Lower lobe of right lung (tissue), 2 donors: ENCODE measurements at regions not wholly inside any gene's neighbourhood (a gene's known extent, or its start where the extent isn't known, plus 50 kb on each side); places are given as distances from the start of the nearest gene placed in this dataset.

Source experiments
- ATAC-seq, 2 donors: fragments of 200-7000 bp; cut with Tn5 transposase; one replicate each; pipeline ENCODE4 v1.9.1; 2020 to 2022; ENCODE audit warnings: mild to moderate bottlenecking in 2 of 2, moderate library complexity in 2 of 2
- DNase-seq: peaks from one replicate; pipeline ENCODE4 v3.0.0-alpha.2; 2020
- H3K27ac ChIP-seq: fragments of 200-600 bp; one replicate; pipeline ENCODE4 v1.8.0; 2022
- H3K27me3 ChIP-seq: fragments of 200-600 bp; one replicate; pipeline ENCODE4 v1.8.0; 2022; ENCODE audit warnings: low read depth
- H3K36me3 ChIP-seq: fragments of 200-600 bp; one replicate; pipeline ENCODE4 v1.8.0; 2022; ENCODE audit warnings: mild to moderate bottlenecking
- H3K4me1 ChIP-seq: fragments of 200-600 bp; one replicate; pipeline ENCODE4 v1.8.0; 2022
- H3K4me3 ChIP-seq: fragments of 200-600 bp; one replicate; pipeline ENCODE4 v1.8.0; 2022; ENCODE audit warnings: mild to moderate bottlenecking
- H3K9me3 ChIP-seq: fragments of 200-600 bp; one replicate; pipeline ENCODE4 v1.8.0; 2022
- CTCF ChIP-seq: fragments of 200-600 bp; IDR thresholded peaks from one replicate; pipeline ENCODE4 v1.8.0; 2022; ENCODE audit warnings: antibody characterized with exemption, mild to moderate bottlenecking
- intact Hi-C: fragments of 100-400 bp; cut with DNase I; formaldehyde crosslinking; loops from one replicate; pipeline ENCODE4 v1.11.0; 2022
- donor health status: DM: no; HTN: yes; CAD: no; lungs with severe emphysema.

DNA sequence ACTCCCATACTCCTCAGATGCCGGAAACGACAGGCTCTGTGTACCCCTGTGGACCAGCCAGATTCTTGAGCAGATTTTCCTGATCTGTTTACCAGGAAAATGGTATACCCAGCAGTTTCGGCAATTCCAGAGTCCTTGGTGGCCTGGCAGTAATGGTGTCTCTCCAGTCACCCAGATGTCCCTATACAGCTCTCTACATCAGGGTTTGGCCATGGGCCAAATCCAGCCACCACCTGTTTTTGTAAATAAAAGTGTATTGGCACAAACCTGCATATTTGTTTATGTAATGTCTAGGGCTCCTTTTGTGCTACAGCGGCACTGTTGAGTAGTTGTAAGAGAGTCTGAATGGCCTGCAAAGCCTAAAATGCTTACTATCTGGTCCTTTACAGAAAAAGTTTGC, 491.3 kb downstream of the RPS24 start:
- H3K36me3 ChIP-seq: no peaks in the 10 kb centered on the region
- H3K4me3 ChIP-seq: no peak overlapping the region
- no peaks in the 10 kb centered on the region for H3K27me3 ChIP-seq
- no peak for DNase-seq
- H3K4me1 ChIP-seq: no peaks in the 10 kb centered on the region
- H3K27ac ChIP-seq: no peak overlapping the region
- H3K9me3 ChIP-seq: no peaks in the 10 kb centered on the region
- no peak for ATAC-seq
- intact Hi-C loops: no loop called here
- TF ChIP-seq CTCF: no peak

GRCh38 chr10:78526347-78526746, 492.7 kb downstream of the RPS24 start:
- Histone ChIP-seq H3K4me1 (no peaks in the 10 kb centered on the region), H3K9me3 (no peaks in the 10 kb centered on the region), H3K4me3 (no peak overlapping the region), H3K36me3 (no peaks in the 10 kb centered on the region), H3K27me3 (no peaks in the 10 kb centered on the region), H3K27ac (no peak overlapping the region)
- ATAC-seq: no peak
- TF ChIP-seq CTCF: no peak
- DNase-seq: no peak
- intact Hi-C loops: no loop called here

DNA sequence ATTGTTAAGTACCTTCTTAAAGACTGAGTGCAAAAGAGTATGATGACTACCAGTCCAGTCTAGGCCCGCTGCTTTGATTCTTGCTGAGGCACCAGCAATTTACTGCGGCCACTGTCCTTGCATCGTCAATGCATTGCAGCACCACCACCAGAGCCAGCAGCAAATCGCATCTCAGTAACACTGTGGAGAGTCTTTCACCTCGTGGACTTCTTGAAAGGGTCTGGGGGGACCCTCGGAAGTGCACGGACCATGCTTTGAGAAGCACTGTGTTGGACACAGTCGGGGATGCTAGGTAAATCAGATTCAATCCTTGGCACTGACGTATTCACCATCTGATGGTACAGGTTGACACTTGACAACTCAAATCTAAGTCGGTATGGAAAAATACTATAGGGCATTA, 493.6 kb downstream of the RPS24 start:
- no peak for TF ChIP-seq CTCF
- Histone ChIP-seq H3K4me1 (no peaks in the 10 kb centered on the region), H3K9me3 (no peaks in the 10 kb centered on the region), H3K27me3 (no peaks in the 10 kb centered on the region), H3K27ac (no peak overlapping the region), H3K4me3 (no peak overlapping the region), H3K36me3 (no peaks in the 10 kb centered on the region)
- intact Hi-C loops: no loop called here
- DNase-seq (no peak), ATAC-seq (no peak)

- Histone ChIP-seq H3K36me3 (no peaks in the 10 kb centered on the region), H3K27me3 (no peaks in the 10 kb centered on the region), H3K4me1 (peaks cover 5% of the 10 kb centered on the region), H3K27ac (no peak overlapping the region), H3K4me3 (no peak overlapping the region), H3K9me3 (no peaks in the 10 kb centered on the region)
- ATAC-seq (no peak), DNase-seq (no peak)
- TF ChIP-seq CTCF: no peak
- intact Hi-C loops: no loop called here
Measured at GRCh38 chr10:78528749-78529204, 495.1 kb downstream of the RPS24 start.

DNA sequence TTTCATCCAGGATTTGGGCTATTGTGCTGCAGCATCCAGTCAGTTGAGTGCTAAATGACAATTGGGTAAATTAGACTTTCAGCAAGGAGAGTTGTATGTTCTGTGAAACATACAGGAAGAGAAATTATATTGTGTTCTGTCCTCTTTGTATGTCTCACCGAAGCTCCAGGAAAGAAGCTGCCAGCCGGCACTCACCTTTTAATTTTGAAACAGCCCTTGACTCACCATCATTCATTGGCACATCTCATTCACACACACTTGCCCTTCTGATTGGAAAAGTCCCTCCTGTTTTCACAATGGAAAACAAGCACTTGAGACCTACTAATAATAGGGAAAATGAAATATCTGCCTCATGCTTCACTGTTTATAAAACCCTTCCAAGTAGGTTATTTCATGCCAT, 495.6 kb downstream of the RPS24 start:
- H3K4me1 ChIP-seq: peaks cover 5% of the 10 kb centered on the region
- no peaks in the 10 kb centered on the region for H3K36me3 ChIP-seq
- H3K27ac ChIP-seq: no peak overlapping the region
- no peaks in the 10 kb centered on the region for H3K27me3 ChIP-seq
- ATAC-seq (no peak), DNase-seq (no peak)
- TF ChIP-seq CTCF: no peak
- H3K9me3 ChIP-seq: no peaks in the 10 kb centered on the region
- H3K4me3 ChIP-seq: no peak overlapping the region
- intact Hi-C loops: no loop called here

GRCh38 chr10:78531088-78531487, 497.4 kb downstream of the RPS24 start:
- no peaks in the 10 kb centered on the region for H3K36me3 ChIP-seq
- no peak for TF ChIP-seq CTCF
- H3K27me3 ChIP-seq: no peaks in the 10 kb centered on the region
- no peak overlapping the region for H3K4me3 ChIP-seq
- DNase-seq: no peak
- H3K27ac ChIP-seq: no peak overlapping the region
- ATAC-seq: no peak
- peaks cover 5% of the 10 kb centered on the region for H3K4me1 ChIP-seq
- intact Hi-C loops: no loop called here
- no peaks in the 10 kb centered on the region for H3K9me3 ChIP-seq
